Loucy (cell line): ENCODE measurements at regions not wholly inside any gene's neighbourhood (a gene's known extent, or its start where the extent isn't known, plus 50 kb on each side); places are given as distances from the start of the nearest gene placed in this dataset.
"Not testable (repeated sequence)": the region's sequence is repeated elsewhere in the genome, so short reads cannot be mapped to it uniquely, and the experiment has no call there.

Experiments used
- H2AFZ ChIP-seq: fragments of 200-600 bp; sonication (generic); 2 replicates; pipeline ENCODE4 v1.6.0; 2016; ENCODE audit warnings: antibody characterized with exemption, mild to moderate bottlenecking, low read length, moderate library complexity
- H3F3A ChIP-seq: fragments of 200-600 bp; 2 replicates; pipeline ENCODE4 v1.6.0; 2016; ENCODE audit warnings: antibody characterized with exemption, low read depth, mild to moderate bottlenecking
- H3K27me3 ChIP-seq: fragments of 200-600 bp; sonication (generic); 2 replicates; pipeline ENCODE4 v1.6.1; 2014; ENCODE audit warnings: low read length, mild to moderate bottlenecking; ENCODE audit not compliant: insufficient read depth, poor library complexity, severe bottlenecking
- H3K36me3 ChIP-seq: fragments of 200-600 bp; sonication (generic); 2 replicates; pipeline ENCODE4 v1.6.1; 2016; ENCODE audit warnings: low read length; ENCODE audit not compliant: insufficient read depth
- H3K4me1 ChIP-seq: fragments of 200-600 bp; sonication (generic); 2 replicates; pipeline ENCODE4 v1.5.1; 2014; ENCODE audit warnings: low read length, mild to moderate bottlenecking; ENCODE audit not compliant: insufficient read depth, poor library complexity, severe bottlenecking
- H3K4me2 ChIP-seq: fragments of 200-600 bp; sonication (generic); 2 replicates; pipeline ENCODE4 v1.6.0; 2014; ENCODE audit warnings: antibody characterized with exemption, low read length, low read depth, mild to moderate bottlenecking; ENCODE audit not compliant: poor library complexity, severe bottlenecking
- H3K4me3 ChIP-seq: fragments of 200-600 bp; sonication (generic); 2 replicates; pipeline ENCODE4 v1.5.1; 2014; ENCODE audit warnings: low read length, mild to moderate bottlenecking, mixed read lengths; ENCODE audit not compliant: poor library complexity, severe bottlenecking
- H3K79me2 ChIP-seq: fragments of 200-600 bp; sonication (generic); 2 replicates; pipeline ENCODE4 v1.6.1; 2014; ENCODE audit warnings: low read length; ENCODE audit not compliant: insufficient read depth
- H3K9ac ChIP-seq: fragments of 200-600 bp; sonication (generic); 2 replicates; pipeline ENCODE4 v1.6.0; 2014; ENCODE audit warnings: mild to moderate bottlenecking, low read depth, low read length, moderate library complexity; ENCODE audit not compliant: poor library complexity, severe bottlenecking
- H3K9me2 ChIP-seq: fragments of 200-600 bp; sonication (generic); replicated peaks from 2 replicates; pipeline ENCODE4 v1.6.1; 2016; ENCODE audit warnings: low read depth, low read length, mixed read lengths
- H3K9me3 ChIP-seq: fragments of 200-600 bp; sonication (generic); 2 replicates; pipeline ENCODE4 v1.6.1; 2014; ENCODE audit warnings: mild to moderate bottlenecking, antibody characterized with exemption, low read length, low read depth; ENCODE audit not compliant: insufficient read depth
- H4K20me1 ChIP-seq: fragments of 200-600 bp; sonication (generic); 2 replicates; pipeline ENCODE4 v1.6.0; 2014; ENCODE audit warnings: antibody characterized with exemption, low read length, mild to moderate bottlenecking; ENCODE audit not compliant: insufficient read depth, poor library complexity, severe bottlenecking
- EZH2phosphoT487 ChIP-seq: fragments of 200-600 bp; IDR thresholded peaks from 2 replicates; pipeline ENCODE4 v1.6.1; 2018; ENCODE audit warnings: antibody characterized with exemption, mild to moderate bottlenecking, moderate library complexity, borderline replicate concordance
- TF ChIP-seq, protein P1 (sequence below): fragments of 200-600 bp; sonication (generic); conservative IDR thresholded peaks from 2 replicates; pipeline ENCODE4 v1.5.1; 2014; ENCODE audit warnings: mild to moderate bottlenecking, antibody characterized with exemption, low read length

DNA sequence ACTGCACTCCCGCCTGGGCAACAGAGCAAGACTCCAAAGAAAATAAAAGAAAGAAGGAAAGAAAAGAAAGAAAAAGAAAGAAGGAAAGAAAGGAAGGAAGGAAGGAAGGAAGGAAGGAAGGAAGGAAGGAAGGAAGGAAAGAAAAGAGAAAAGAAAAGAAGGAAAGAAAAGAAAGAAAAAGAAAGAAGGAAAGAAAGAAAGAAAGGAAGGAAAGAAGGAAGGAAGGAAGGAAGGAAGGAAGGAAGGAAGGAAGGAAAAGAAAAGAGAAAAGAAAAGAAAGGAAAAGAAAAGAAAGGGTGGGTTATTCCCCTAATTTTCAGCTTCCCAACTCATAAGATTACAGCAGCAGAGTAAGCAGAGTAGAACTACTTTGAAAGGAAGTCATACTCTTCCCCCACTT, 64.4 kb downstream of the TMEM200C start:
- H2AFZ ChIP-seq, H3K4me2 ChIP-seq, H3K9ac ChIP-seq, H3K36me3 ChIP-seq, H3F3A ChIP-seq, H3K4me3 ChIP-seq, H3K4me1 ChIP-seq, H3K27me3 ChIP-seq, H3K9me3 ChIP-seq, H3K79me2 ChIP-seq, H3K9me2 ChIP-seq, H4K20me1 ChIP-seq: not testable (repeated sequence)

DNA sequence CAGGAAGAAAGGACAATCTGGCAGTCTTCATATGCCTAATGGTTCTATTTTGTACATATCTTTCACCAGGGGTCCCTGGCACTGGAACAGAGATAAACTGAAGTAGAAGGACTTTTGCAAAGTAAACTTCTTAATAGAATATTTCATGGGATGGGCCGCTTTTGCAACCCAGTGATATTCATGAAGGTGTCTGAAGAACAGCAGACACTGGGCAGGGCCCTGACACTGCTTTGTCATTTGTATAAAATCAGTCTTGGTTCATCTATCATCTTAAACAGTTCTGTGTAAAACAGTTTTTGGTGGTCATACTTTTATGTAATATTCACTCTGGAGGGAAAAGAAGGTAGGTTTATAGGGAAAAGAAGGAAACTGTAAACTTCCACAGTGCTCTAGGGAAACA, 66.4 kb downstream of the TMEM200C start:
- no peak for TF ChIP-seq EZH2phosphoT487
- TF ChIP-seq, protein P1, sequence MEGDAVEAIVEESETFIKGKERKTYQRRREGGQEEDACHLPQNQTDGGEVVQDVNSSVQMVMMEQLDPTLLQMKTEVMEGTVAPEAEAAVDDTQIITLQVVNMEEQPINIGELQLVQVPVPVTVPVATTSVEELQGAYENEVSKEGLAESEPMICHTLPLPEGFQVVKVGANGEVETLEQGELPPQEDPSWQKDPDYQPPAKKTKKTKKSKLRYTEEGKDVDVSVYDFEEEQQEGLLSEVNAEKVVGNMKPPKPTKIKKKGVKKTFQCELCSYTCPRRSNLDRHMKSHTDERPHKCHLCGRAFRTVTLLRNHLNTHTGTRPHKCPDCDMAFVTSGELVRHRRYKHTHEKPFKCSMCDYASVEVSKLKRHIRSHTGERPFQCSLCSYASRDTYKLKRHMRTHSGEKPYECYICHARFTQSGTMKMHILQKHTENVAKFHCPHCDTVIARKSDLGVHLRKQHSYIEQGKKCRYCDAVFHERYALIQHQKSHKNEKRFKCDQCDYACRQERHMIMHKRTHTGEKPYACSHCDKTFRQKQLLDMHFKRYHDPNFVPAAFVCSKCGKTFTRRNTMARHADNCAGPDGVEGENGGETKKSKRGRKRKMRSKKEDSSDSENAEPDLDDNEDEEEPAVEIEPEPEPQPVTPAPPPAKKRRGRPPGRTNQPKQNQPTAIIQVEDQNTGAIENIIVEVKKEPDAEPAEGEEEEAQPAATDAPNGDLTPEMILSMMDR, result no peak
- Histone ChIP-seq H3K9me3 (no peaks in the 10 kb centered on the region), H3K27me3 (no peaks in the 10 kb centered on the region)

DNA sequence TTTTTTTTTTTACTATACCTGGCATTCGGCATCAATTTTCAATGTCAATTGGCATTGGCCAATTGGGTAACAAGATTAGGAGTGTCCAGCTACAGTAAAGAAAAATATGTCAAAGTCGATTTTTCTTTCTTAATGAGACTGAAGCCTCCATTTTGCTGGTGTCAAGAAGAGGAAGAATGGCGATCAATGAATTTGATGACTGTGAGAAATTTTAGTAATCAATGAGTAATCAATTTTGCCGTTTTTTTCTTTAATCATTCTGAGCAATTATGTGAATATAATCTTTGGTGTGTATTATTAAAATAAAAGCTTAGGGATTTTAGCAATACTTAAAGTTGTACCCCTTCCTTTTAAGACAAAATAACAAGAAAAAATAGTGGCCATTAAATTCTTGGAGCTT, 69.7 kb downstream of the TMEM200C start:
- no peaks in the 10 kb centered on the region for H3K79me2 ChIP-seq
- H2AFZ ChIP-seq, result no peak overlapping the region
- H3K36me3 ChIP-seq, result no peaks in the 10 kb centered on the region
- H3K9me3 ChIP-seq, result 0 out of 2 replicates have a peak, but pooled peaks cover 3% of the 10 kb centered on the region
- no peaks in the 10 kb centered on the region for H3F3A ChIP-seq
- H3K4me3 ChIP-seq, result no peak overlapping the region
- H3K4me2 ChIP-seq, result no peak overlapping the region
- H4K20me1 ChIP-seq, result no peaks in the 10 kb centered on the region
- H3K27me3 ChIP-seq, result no peaks in the 10 kb centered on the region
- no peak for TF ChIP-seq EZH2phosphoT487
- TF ChIP-seq, protein P1, result no peak
- no peak overlapping the region for H3K9ac ChIP-seq
- H3K4me1 ChIP-seq, result no peaks in the 10 kb centered on the region
- no peaks in the 10 kb centered on the region for H3K9me2 ChIP-seq

More for the DNA sequence above, 66.4 kb downstream of the TMEM200C start:
- no peaks in the 10 kb centered on the region for H3K4me1 ChIP-seq
- no peaks in the 10 kb centered on the region for H3F3A ChIP-seq
- H3K36me3 ChIP-seq, result no peaks in the 10 kb centered on the region
- H3K9ac ChIP-seq, result no peak overlapping the region
- H2AFZ ChIP-seq, result no peak overlapping the region
- H3K4me3 ChIP-seq, result no peak overlapping the region
- H3K4me2 ChIP-seq, result no peak overlapping the region
- no peaks in the 10 kb centered on the region for H3K9me2 ChIP-seq
- H4K20me1 ChIP-seq, result no peaks in the 10 kb centered on the region
- no peaks in the 10 kb centered on the region for H3K79me2 ChIP-seq

DNA sequence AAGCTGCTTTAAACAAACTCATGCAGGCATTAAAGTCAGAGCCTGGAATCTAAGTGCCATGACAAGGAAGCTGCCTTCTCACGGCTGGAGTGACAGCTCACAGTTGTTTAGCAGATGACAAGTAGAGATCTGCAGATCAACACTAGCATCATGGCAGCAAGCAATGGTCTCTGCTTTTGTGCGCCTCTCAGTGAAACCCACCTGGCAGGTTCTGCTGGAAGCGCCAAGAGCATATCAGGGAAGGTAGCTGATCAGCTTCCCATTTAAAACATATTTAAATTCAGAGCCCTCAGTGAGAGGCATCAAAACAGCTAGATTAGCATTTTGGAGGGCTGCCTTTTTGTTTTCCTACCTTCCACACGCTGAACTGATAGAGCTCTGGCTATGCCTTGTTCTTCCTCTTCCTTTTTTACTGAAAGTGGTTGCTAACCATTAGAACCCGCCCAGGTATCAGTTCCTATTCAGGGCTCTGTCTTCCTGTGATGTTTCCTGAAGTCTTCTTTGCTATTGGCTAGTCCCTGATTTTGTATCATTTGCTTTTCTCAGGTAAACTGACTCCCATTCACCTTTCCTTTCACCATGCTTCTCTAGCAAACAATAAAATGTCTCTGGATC, 70.8 kb downstream of the TMEM200C start:
- Histone ChIP-seq H3K36me3 (no peaks in the 10 kb centered on the region), H3K9me2 (no peaks in the 10 kb centered on the region), H4K20me1 (no peaks in the 10 kb centered on the region), H3K4me1 (no peaks in the 10 kb centered on the region), H3K27me3 (no peaks in the 10 kb centered on the region), H2AFZ (no peak overlapping the region), H3K79me2 (no peaks in the 10 kb centered on the region), H3K9me3 (0 out of 2 replicates have a peak, but pooled peaks cover 3% of the 10 kb centered on the region), H3K9ac (no peak overlapping the region), H3K4me3 (no peak overlapping the region), H3K4me2 (no peak overlapping the region), H3F3A (no peaks in the 10 kb centered on the region)
- TF ChIP-seq, protein P1, result no peak
- TF ChIP-seq EZH2phosphoT487, result no peak
